GM10266 (cell line): ENCODE measurements at regions not wholly inside any gene's neighbourhood (a gene's known extent, or its start where the extent isn't known, plus 50 kb on each side); places are given as distances from the start of the nearest gene placed in this dataset.
"Not testable (repeated sequence)": the region's sequence is repeated elsewhere in the genome, so short reads cannot be mapped to it uniquely, and the experiment has no call there.

Source experiments
- DNase-seq: peaks from one replicate; pipeline ENCODE4 v3.0.0; 2012; ENCODE audit errors: extremely low spot score
- CTCF ChIP-seq: IDR thresholded peaks from 2 replicates; pipeline ENCODE4 v1.5.1; 2012; ENCODE audit warnings: mild to moderate bottlenecking, low read depth; ENCODE audit not compliant: control insufficient read depth, insufficient read depth; ENCODE audit errors: missing control alignments

- DNase-seq: no peak
- TF ChIP-seq CTCF: no peak
Measured at GRCh38 chr5:4023091-4023752, 427.6 kb downstream of the IRX1 start.

- no peak for DNase-seq
- no peak for TF ChIP-seq CTCF
Measured at GRCh38 chr5:4023753-4024335, 428.2 kb downstream of the IRX1 start.

GRCh38 chr5:4027088-4027734, 431.6 kb downstream of the IRX1 start:
- no peak for DNase-seq
- TF ChIP-seq CTCF: no peak

GRCh38 chr5:4028384-4028783, 432.8 kb downstream of the IRX1 start:
- no peak for TF ChIP-seq CTCF
- no peak for DNase-seq

- not testable (repeated sequence) for DNase-seq
Measured at GRCh38 chr5:4033546-4033945, 437.9 kb downstream of the IRX1 start.

- DNase-seq: no peak
- TF ChIP-seq CTCF: no peak
Measured at GRCh38 chr5:4036861-4037260, 441.2 kb downstream of the IRX1 start.

GRCh38 chr5:4038994-4039393, 443.4 kb downstream of the IRX1 start:
- TF ChIP-seq CTCF: no peak
- no peak for DNase-seq
